Activated effector memory CD4-positive, alpha-beta T cell treated with anti-CD3 and anti-CD28 coated beads, Interleukin-2, amount 50 U/mL, for 16 hours (primary cell): ENCODE measurements at regions not wholly inside any gene's neighbourhood (a gene's known extent, or its start where the extent isn't known, plus 50 kb on each side); places are given as distances from the start of the nearest gene placed in this dataset.
"Not testable (repeated sequence)": the region's sequence is repeated elsewhere in the genome, so short reads cannot be mapped to it uniquely, and the experiment has no call there.

Experiments used
- DNase-seq: peaks from one replicate; pipeline ENCODE4 v3.0.0-alpha.2; 2020

- DNase-seq, result no peak
These were observed 612.4 kb upstream of the GRM7 start for GRCh38 chr3:6248528-6248927.

- DNase-seq, result no peak
These were observed 611.2 kb upstream of the GRM7 start for GRCh38 chr3:6249679-6250078.

- DNase-seq, result no peak
These were observed 610.7 kb upstream of the GRM7 start for GRCh38 chr3:6250167-6250566.

- DNase-seq, result no peak
These were observed 609.1 kb upstream of the GRM7 start for GRCh38 chr3:6251612-6252400.

GRCh38 chr3:6254490-6254889 is 606.4 kb upstream of the GRM7 start:
- DNase-seq, result no peak

- no peak for DNase-seq
These were observed 605.7 kb upstream of the GRM7 start for GRCh38 chr3:6255229-6255628.

GRCh38 chr3:6260551-6261191 is 600.2 kb upstream of the GRM7 start:
- no peak for DNase-seq

GRCh38 chr3:6262010-6262409 is 598.9 kb upstream of the GRM7 start:
- DNase-seq, result no peak

- DNase-seq, result no peak
These were observed 596.9 kb upstream of the GRM7 start for GRCh38 chr3:6264036-6264435.

GRCh38 chr3:6264906-6265305 is 596.0 kb upstream of the GRM7 start:
- DNase-seq, result no peak

GRCh38 chr3:6266135-6266534 is 594.8 kb upstream of the GRM7 start:
- DNase-seq, result no peak

GRCh38 chr3:6273878-6274277 is 587.0 kb upstream of the GRM7 start:
- DNase-seq, result no peak

- no peak for DNase-seq
These were observed 579.3 kb upstream of the GRM7 start for GRCh38 chr3:6281662-6282061.

GRCh38 chr3:6282918-6283317 is 578.0 kb upstream of the GRM7 start:
- DNase-seq, result no peak

GRCh38 chr3:6287088-6287875 is 573.6 kb upstream of the GRM7 start:
- no peak for DNase-seq

- DNase-seq, result no peak
These were observed 559.3 kb upstream of the GRM7 start for GRCh38 chr3:6301626-6302025.

- no peak for DNase-seq
These were observed 545.0 kb upstream of the GRM7 start for GRCh38 chr3:6315906-6316305.

GRCh38 chr3:6321999-6322398 is 538.9 kb upstream of the GRM7 start:
- no peak for DNase-seq

- no peak for DNase-seq
These were observed 534.1 kb upstream of the GRM7 start for GRCh38 chr3:6326771-6327170.

- not testable (repeated sequence) for DNase-seq
These were observed 520.0 kb upstream of the GRM7 start for GRCh38 chr3:6340980-6341325.

GRCh38 chr3:6351752-6352151 is 509.2 kb upstream of the GRM7 start:
- no peak for DNase-seq

- no peak for DNase-seq
These were observed 506.3 kb upstream of the GRM7 start for GRCh38 chr3:6354653-6355052.

GRCh38 chr3:6362406-6362805 is 498.5 kb upstream of the GRM7 start:
- DNase-seq, result no peak

GRCh38 chr3:6367171-6367570 is 493.7 kb upstream of the GRM7 start:
- no peak for DNase-seq
